ENCODE measurements at regions not wholly inside any gene's neighbourhood (a gene's known extent, or its start where the extent isn't known, plus 50 kb on each side); places are given as distances from the start of the nearest gene placed in this dataset.

- TF ChIP-seq EP300 (IDR thresholded peaks at IDR 0.05) (peak in 3 of 4 donors; percentile 64 to 77 (median 70)), POLR2A (IDR thresholded peaks at IDR 0.05) (no peak), CTCF (IDR thresholded peaks at IDR 0.05) (no peak), POLR2AphosphoS5 (IDR thresholded peaks at IDR 0.05) (peak; percentile 76 to 84 (median 82))
- peak; percentile 77 for DNase-seq
- peaks cover 0 to 33% (median 27%) of the 10 kb centered on the region in 4 donors for H3K4me1 ChIP-seq
- WGBS, 2 donors = 54 to 62% methylated on average over 12 of the region's 12 CpGs
- peak overlapping the region; percentile 41 to 75 (median 67) for H3K27ac ChIP-seq
- H3K27me3 ChIP-seq = no peaks in the 10 kb centered on the region
- no peaks in the 10 kb centered on the region for H3K36me3 ChIP-seq
- peak overlapping the region in 1 of 4 donors; percentile 6 for H3K4me3 ChIP-seq
- intact Hi-C loops (cut with DNase I) = loop anchor here (5.0 kb wide), 3 partner anchors 96 to 866 kb away; partner anchors contain the start of genes EBF3 and MGMT
- no peaks in the 10 kb centered on the region for H3K9me3 ChIP-seq
Observed at GRCh38 chr10:129096065-129096984, 370.7 kb upstream of the MGMT start.

DNA sequence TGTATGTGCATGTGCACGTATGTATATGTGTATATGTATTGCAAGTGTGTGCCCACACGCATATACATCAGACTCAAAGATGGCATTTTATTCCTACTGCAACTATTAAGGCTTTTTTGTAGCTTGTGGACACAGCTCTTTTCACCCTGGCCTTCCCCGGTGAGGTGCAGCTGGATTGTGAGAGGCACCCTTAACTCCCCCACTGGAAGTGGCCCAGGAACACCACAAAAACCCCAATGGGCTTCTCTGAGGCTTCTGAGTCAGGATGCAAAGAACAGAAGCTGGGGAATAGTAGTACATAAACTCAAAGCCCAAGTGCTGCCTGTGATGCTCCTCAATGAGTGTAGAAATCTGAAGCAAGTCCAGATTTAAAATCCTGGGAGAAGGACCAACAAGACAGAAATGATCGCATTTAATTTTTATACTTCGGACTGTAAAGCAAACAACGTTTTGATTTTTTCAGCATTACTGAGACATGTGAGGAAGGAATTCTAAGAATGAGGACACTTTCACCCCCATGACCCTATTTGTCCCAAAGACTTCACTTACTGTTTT lies 369.2 kb upstream of the MGMT start:
- intact Hi-C loops (cut with DNase I) = loop anchor here (5.0 kb wide), 3 partner anchors 94 to 864 kb away; partner anchors contain the start of genes EBF3 and MGMT
- no peak for DNase-seq
- no peaks in the 10 kb centered on the region for H3K9me3 ChIP-seq
- H3K4me3 ChIP-seq = no peak overlapping the region
- no peaks in the 10 kb centered on the region for H3K36me3 ChIP-seq
- H3K27me3 ChIP-seq = no peaks in the 10 kb centered on the region
- TF ChIP-seq CTCF (IDR thresholded peaks at IDR 0.05) (no peak), POLR2A (IDR thresholded peaks at IDR 0.05) (no peak), POLR2AphosphoS5 (IDR thresholded peaks at IDR 0.05) (no peak), EP300 (IDR thresholded peaks at IDR 0.05) (no peak)
- 81 to 82% methylated on average over 6 of the region's 6 CpGs for WGBS, 2 donors
- H3K4me1 ChIP-seq = peaks cover 0 to 33% (median 27%) of the 10 kb centered on the region in 4 donors
- H3K27ac ChIP-seq = no peak overlapping the region

GRCh38 chr10:129098517-129098916 lies 368.5 kb upstream of the MGMT start:
- Histone ChIP-seq H3K27me3 (no peaks in the 10 kb centered on the region), H3K4me1 (peaks cover 0 to 33% (median 27%) of the 10 kb centered on the region in 4 donors), H3K36me3 (no peaks in the 10 kb centered on the region), H3K4me3 (no peak overlapping the region), H3K27ac (no peak overlapping the region), H3K9me3 (no peaks in the 10 kb centered on the region)
- DNase-seq = no peak
- intact Hi-C loops (cut with DNase I) = loop anchor here (5.0 kb wide), 3 partner anchors 94 to 864 kb away; partner anchors contain the start of genes EBF3 and MGMT
- 92 to 93% methylated on average over 5 of the region's 5 CpGs for WGBS, 2 donors
- TF ChIP-seq POLR2AphosphoS5 (IDR thresholded peaks at IDR 0.05) (no peak), EP300 (IDR thresholded peaks at IDR 0.05) (no peak)

DNA sequence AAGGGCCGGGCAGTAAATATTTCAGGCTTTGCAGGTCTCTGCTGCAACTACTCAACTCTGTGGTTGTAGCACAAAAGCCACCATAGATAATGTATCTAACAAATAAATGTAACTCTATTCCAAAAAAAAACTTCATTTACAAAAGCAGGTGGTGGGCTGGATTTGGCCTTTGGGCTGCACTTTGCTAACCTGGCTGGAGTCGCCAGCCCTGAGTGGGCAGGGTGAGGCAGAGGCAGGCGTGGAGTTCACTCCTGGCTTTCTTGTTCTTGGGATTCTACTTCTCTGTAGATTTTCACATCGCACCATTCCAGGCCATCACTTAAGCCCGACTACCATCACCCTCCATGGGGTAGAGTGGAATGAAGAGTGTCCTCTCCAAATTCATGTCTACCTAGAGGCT lies 367.6 kb upstream of the MGMT start:
- WGBS, 2 donors = 84 to 96% methylated on average over 5 of the region's 5 CpGs
- H3K27me3 ChIP-seq = no peaks in the 10 kb centered on the region
- DNase-seq = no peak
- peaks cover 0 to 33% (median 27%) of the 10 kb centered on the region in 4 donors for H3K4me1 ChIP-seq
- TF ChIP-seq POLR2A (IDR thresholded peaks at IDR 0.05) (no peak), EP300 (IDR thresholded peaks at IDR 0.05) (no peak), POLR2AphosphoS5 (IDR thresholded peaks at IDR 0.05) (no peak), CTCF (IDR thresholded peaks at IDR 0.05) (no peak)
- H3K27ac ChIP-seq = no peak overlapping the region
- no peaks in the 10 kb centered on the region for H3K36me3 ChIP-seq
- intact Hi-C loops (cut with DNase I) = loop anchor here (5.0 kb wide), 3 partner anchors 93 to 863 kb away; partner anchors contain the start of genes EBF3 and MGMT
- no peak overlapping the region for H3K4me3 ChIP-seq
- H3K9me3 ChIP-seq = no peaks in the 10 kb centered on the region

- WGBS, 2 donors = 87 to 92% methylated on average over 7 of the region's 7 CpGs
- intact Hi-C loops (cut with DNase I) = loop anchor here (5.0 kb wide), 3 partner anchors 92 to 862 kb away; partner anchors contain the start of genes EBF3 and MGMT
- no peak overlapping the region for H3K4me3 ChIP-seq
- H3K9me3 ChIP-seq = no peaks in the 10 kb centered on the region
- TF ChIP-seq CTCF (IDR thresholded peaks at IDR 0.05) (no peak), EP300 (IDR thresholded peaks at IDR 0.05) (no peak), POLR2A (IDR thresholded peaks at IDR 0.05) (no peak), POLR2AphosphoS5 (IDR thresholded peaks at IDR 0.05) (no peak)
- H3K27ac ChIP-seq = no peak overlapping the region
- no peaks in the 10 kb centered on the region for H3K36me3 ChIP-seq
- DNase-seq = no peak
- no peaks in the 10 kb centered on the region for H3K27me3 ChIP-seq
- H3K4me1 ChIP-seq = peaks cover 0 to 29% (median 22%) of the 10 kb centered on the region in 4 donors
Observed at GRCh38 chr10:129099992-129100391, 367.0 kb upstream of the MGMT start.

Measured in sigmoid colon (tissue), 6 donors.